HepG2 (cell line): ENCODE measurements at regions not wholly inside any gene's neighbourhood (a gene's known extent, or its start where the extent isn't known, plus 50 kb on each side); places are given as distances from the start of the nearest gene placed in this dataset.

Source experiments
- ATAC-seq: fragments of 200-7000 bp; cut with Tn5 transposase; 3 replicates; pipeline ENCODE4 v1.9.1; 2020; ENCODE audit warnings: mild to moderate bottlenecking, moderate library complexity
- BruUV-seq: library from RNA; stranded (reverse); fragments of 400-500 nt; replicated peaks from 2 replicates; lab custom pipeline; 2021; lab: Mats Ljungman, UMichigan
- CTCF ChIA-PET: fragments of 300-600 bp; formaldehyde crosslinking; extraction: SDS; loops from one replicate; lab custom pipeline; 2021; ENCODE audit warnings: low total read pairs, inconsistent platforms, low intra/inter-chr PET ratio; lab: Yijun Ruan, JAX
- POLR2A ChIA-PET: fragments of 350-600 bp; sonication (Branson Sonifier 250); formaldehyde crosslinking; loops from one replicate; lab custom pipeline; 2020; ENCODE audit warnings: antibody characterized with exemption, inconsistent platforms; lab: Yijun Ruan, JAX
- DNase-seq: peaks from one replicate; pipeline ENCODE4 v3.0.0-alpha.2; 2015; ENCODE audit warnings: low spot score
- FAIRE-seq: peaks from 3 replicates; lab custom pipeline; 2011; peaks lifted over from hg19 to GRCh38; lab: Jason Lieb, UNC
- H2AFZ ChIP-seq: one replicate; pipeline ENCODE4 v1.6.1; 2011; ENCODE audit warnings: low read length, inconsistent platforms
- H3K27ac ChIP-seq: fragments of 300-600 bp; 3 replicates; pipeline ENCODE4 v1.8.0; 2011; ENCODE audit warnings: mixed run types, mild to moderate bottlenecking, mixed read lengths, low read length, inconsistent platforms; ENCODE audit not compliant: insufficient read depth; ENCODE audit errors: extremely low read length
- H3K27me3 ChIP-seq, 2 experiments: fragments of 200-600 bp in 1 of 2; 2 replicates in 1 of 2; 3 replicates in 1 of 2; pipeline versions ENCODE4 v1.6.0 to v1.8.0; 2011; ENCODE audit warnings: low read length in 2 of 2, mild to moderate bottlenecking in 2 of 2, moderate library complexity in 2 of 2, inconsistent platforms in 1 of 2; ENCODE audit not compliant: insufficient read depth in 2 of 2, control insufficient read depth in 1 of 2
- H3K36me3 ChIP-seq, 2 experiments: fragments of 200-600 bp in 1 of 2; replicated peaks in 1 of 2; 2 replicates in 1 of 2; 3 replicates in 1 of 2; pipeline versions ENCODE4 v1.5.1 to v1.8.0; 2011; ENCODE audit warnings: low read length in 2 of 2, inconsistent platforms in 1 of 2; ENCODE audit not compliant: insufficient read depth in 2 of 2, control insufficient read depth in 1 of 2
- H3K4me1 ChIP-seq: 2 replicates; pipeline ENCODE4 v1.5.1; 2012; ENCODE audit warnings: low read length, inconsistent platforms; ENCODE audit not compliant: insufficient read depth
- H3K4me2 ChIP-seq: 2 replicates; pipeline ENCODE4 v1.6.0; 2011; ENCODE audit warnings: low read depth, low read length, inconsistent platforms
- H3K4me3 ChIP-seq, 3 experiments: fragments of 200-600 bp in 1 of 3; sonication (generic), shearing (Covaris generic) in 1 of 3; replicated peaks in 1 of 3; 2 replicates each; pipeline ENCODE4 v1.5.1; 2011 to 2016; ENCODE audit warnings: low read length in 3 of 3, inconsistent platforms in 2 of 3, low read depth in 2 of 3, mild to moderate bottlenecking in 2 of 3, control low read depth in 1 of 3, mixed read lengths in 1 of 3; ENCODE audit not compliant: insufficient read depth in 1 of 3
- H3K79me2 ChIP-seq: one replicate; pipeline ENCODE4 v1.6.1; 2011; ENCODE audit warnings: low read length, inconsistent platforms; ENCODE audit not compliant: insufficient read depth
- H3K9ac ChIP-seq: 2 replicates; pipeline ENCODE4 v1.6.0; 2011; ENCODE audit warnings: mild to moderate bottlenecking, low read depth, low read length, inconsistent platforms; ENCODE audit not compliant: insufficient read depth
- H3K9me3 ChIP-seq: 2 replicates; pipeline ENCODE4 v1.5.1; 2012; ENCODE audit warnings: mild to moderate bottlenecking, low read length
- H4K20me1 ChIP-seq: 2 replicates; pipeline ENCODE4 v1.6.0; 2011; ENCODE audit warnings: inconsistent platforms, mild to moderate bottlenecking, low read length, moderate library complexity; ENCODE audit not compliant: insufficient read depth
- ATM ChIP-seq: fragments of 450-650 bp; IDR thresholded peaks from 2 replicates; pipeline ENCODE4 v1.7.1; 2017; ENCODE audit warnings: mild to moderate bottlenecking, borderline replicate concordance
- ZBTB7B ChIP-seq: sonication (generic); formaldehyde crosslinking; IDR thresholded peaks from 2 replicates; pipeline ENCODE4 v1.4.0; 2020; ENCODE audit warnings: missing genetic modification reagents
- ZNF614 ChIP-seq: IDR thresholded peaks from 2 replicates; pipeline ENCODE4 v1.6.1; 2018; ENCODE audit warnings: missing biosample characterization, missing genetic modification reagents, inconsistent platforms, borderline replicate concordance
- ZNF780A ChIP-seq: sonication (generic); formaldehyde crosslinking; IDR thresholded peaks from 2 replicates; pipeline ENCODE4 v1.8.0; 2022; ENCODE audit warnings: mild to moderate bottlenecking, missing genetic modification reagents, moderate library complexity
- ZSCAN30 ChIP-seq: sonication (generic); formaldehyde crosslinking; IDR thresholded peaks from 2 replicates; pipeline ENCODE4 v1.5.0; 2020; ENCODE audit warnings: mild to moderate bottlenecking, missing genetic modification reagents
- WGBS: methylation state at CpG from one replicate; pipeline ENCODE4 v1.1.6; 2017; ENCODE audit warnings: low lambda C conversion rate; 5-methylcytosine and 5-hydroxymethylcytosine counted together
- in situ Hi-C: cut with HindIII; loops from 2 replicates; pipeline ENCODE4 v1.10.0; 2017; ENCODE audit warnings: low pct_unique_long_range_greater_than_20kb; ENCODE audit not compliant: extremely low pct_ligation_motif_present
- intact Hi-C: fragments of 100-400 bp; cut with micrococcal nuclease; formaldehyde crosslinking; loops from one replicate; pipeline ENCODE4 v1.10.0; 2022; ENCODE audit not compliant: unreplicated experiment
- TF ChIP-seq, protein P1 (sequence below): sonication (generic); IDR thresholded peaks from 2 replicates; pipeline ENCODE4 v1.6.1; 2016; ENCODE audit warnings: low read depth, borderline replicate concordance
- TF ChIP-seq, protein P2 (sequence below): sonication (generic); formaldehyde crosslinking; IDR thresholded peaks from 2 replicates; pipeline ENCODE4 v1.8.1; 2023; ENCODE audit warnings: mild to moderate bottlenecking, missing genetic modification reagents

DNA sequence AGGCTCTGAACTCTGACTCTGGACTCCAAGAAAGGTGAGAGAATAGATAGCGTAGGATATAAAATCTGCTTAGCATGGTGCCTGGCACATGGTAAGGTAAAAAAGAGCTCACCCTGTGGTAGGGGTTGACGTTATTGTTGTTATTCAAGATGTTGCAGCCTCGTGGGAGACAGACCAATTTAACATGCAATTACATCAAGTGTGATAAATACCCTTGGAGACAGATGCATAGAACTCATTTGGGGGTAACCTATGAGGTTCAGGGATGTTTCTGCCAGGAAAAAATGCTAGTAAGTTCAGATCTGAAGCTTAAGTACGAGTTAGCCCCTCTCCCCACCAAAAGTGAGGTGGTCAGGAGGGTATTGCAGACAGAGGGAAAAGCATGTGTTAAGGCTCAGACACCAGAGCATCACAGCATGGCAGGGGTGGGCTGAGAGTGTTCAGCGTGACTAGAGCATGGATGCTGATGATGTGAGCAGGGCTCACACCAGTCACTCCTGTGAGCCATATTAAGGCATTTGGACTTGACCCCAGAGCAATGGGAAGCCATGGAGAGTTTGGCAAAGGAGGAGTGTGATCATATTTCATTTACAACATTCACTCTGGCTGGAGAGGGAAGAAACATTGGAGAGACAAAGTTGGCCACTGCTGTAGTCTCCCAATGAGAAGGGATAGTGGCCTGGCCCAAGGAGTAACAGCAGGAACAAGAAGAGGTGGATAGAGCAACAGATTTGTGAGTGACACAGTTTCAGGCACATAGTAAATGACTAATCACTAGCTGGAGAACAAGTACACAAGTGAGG lies 181.0 kb downstream of the UACA start:
- FAIRE-seq (no peak), ATAC-seq (no peak), DNase-seq (no peak)
- ChIA-PET CTCF (no interaction called here), POLR2A (no interaction called here)
- Histone ChIP-seq H3K9ac (no peak overlapping the region), H3K79me2 (no peaks in the 10 kb centered on the region), H3K36me3 (no peaks in the 10 kb centered on the region), H4K20me1 (no peaks in the 10 kb centered on the region), H3K27me3 (peaks cover 0 to 3% of the 10 kb centered on the region in 2 experiments; a peak in 1 of 5 replicates), H3K9me3 (no peaks in the 10 kb centered on the region), H3K4me3 (no peak overlapping the region), H3K4me1 (peaks cover 23% of the 10 kb centered on the region), H3K27ac (no peak overlapping the region), H2AFZ (no peak overlapping the region), H3K4me2 (no peak overlapping the region)
- TF ChIP-seq ZNF614 (no peak), ZBTB7B (CRISPR knock-in tag) (no peak), ZSCAN30 (no peak), ZNF780A (CRISPR knock-in tag) (no peak), ATM (no peak)
- TF ChIP-seq, protein P1, sequence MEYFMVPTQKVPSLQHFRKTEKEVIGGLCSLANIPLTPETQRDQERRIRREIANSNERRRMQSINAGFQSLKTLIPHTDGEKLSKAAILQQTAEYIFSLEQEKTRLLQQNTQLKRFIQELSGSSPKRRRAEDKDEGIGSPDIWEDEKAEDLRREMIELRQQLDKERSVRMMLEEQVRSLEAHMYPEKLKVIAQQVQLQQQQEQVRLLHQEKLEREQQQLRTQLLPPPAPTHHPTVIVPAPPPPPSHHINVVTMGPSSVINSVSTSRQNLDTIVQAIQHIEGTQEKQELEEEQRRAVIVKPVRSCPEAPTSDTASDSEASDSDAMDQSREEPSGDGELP, result no peak
- TF ChIP-seq, protein P2, sequence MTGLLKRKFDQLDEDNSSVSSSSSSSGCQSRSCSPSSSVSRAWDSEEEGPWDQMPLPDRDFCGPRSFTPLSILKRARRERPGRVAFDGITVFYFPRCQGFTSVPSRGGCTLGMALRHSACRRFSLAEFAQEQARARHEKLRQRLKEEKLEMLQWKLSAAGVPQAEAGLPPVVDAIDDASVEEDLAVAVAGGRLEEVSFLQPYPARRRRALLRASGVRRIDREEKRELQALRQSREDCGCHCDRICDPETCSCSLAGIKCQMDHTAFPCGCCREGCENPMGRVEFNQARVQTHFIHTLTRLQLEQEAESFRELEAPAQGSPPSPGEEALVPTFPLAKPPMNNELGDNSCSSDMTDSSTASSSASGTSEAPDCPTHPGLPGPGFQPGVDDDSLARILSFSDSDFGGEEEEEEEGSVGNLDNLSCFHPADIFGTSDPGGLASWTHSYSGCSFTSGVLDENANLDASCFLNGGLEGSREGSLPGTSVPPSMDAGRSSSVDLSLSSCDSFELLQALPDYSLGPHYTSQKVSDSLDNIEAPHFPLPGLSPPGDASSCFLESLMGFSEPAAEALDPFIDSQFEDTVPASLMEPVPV (CRISPR knock-in tag), result no peak
- 47% methylated on average over 5 of the region's 5 CpGs for WGBS
- in situ Hi-C loops (no loop called here), intact Hi-C loops (no loop called here)
- no TSS peak for BruUV-seq
